Neural cell (in vitro differentiated cells): ENCODE measurements at regions not wholly inside any gene's neighbourhood (a gene's known extent, or its start where the extent isn't known, plus 50 kb on each side); places are given as distances from the start of the nearest gene placed in this dataset.

ENCODE experiments used
- EP300 ChIP-seq: fragments of 450-650 bp; conservative IDR thresholded peaks from 2 replicates; pipeline ENCODE4 v1.6.1; 2014; ENCODE audit warnings: antibody characterized with exemption, mild to moderate bottlenecking, moderate library complexity; ENCODE audit not compliant: poor library complexity, severe bottlenecking
- EZH2 ChIP-seq: fragments of 200-600, 300-800 bp; shearing (Covaris generic), sonication (generic); IDR thresholded peaks from 2 replicates; pipeline ENCODE4 v1.6.1; 2014; ENCODE audit warnings: antibody characterized with exemption, low read length, borderline replicate concordance, mild to moderate bottlenecking; ENCODE audit not compliant: insufficient read depth, poor library complexity, severe bottlenecking
- MXI1 ChIP-seq: fragments of 450-650 bp; conservative IDR thresholded peaks from 2 replicates; pipeline ENCODE4 v1.6.1; 2014; ENCODE audit warnings: antibody characterized with exemption, mild to moderate bottlenecking; ENCODE audit not compliant: poor library complexity, severe bottlenecking
- POLR2AphosphoS5 ChIP-seq: IDR thresholded peaks from 2 replicates; pipeline ENCODE4 v1.6.1; 2012
- REST ChIP-seq: IDR thresholded peaks from 2 replicates; pipeline ENCODE4 v1.6.1; 2012; ENCODE audit warnings: borderline replicate concordance
- TF ChIP-seq, protein P1 (sequence below): fragments of 450-650 bp; IDR thresholded peaks from 2 replicates; pipeline ENCODE4 v1.5.1; 2014; ENCODE audit warnings: antibody characterized with exemption, mild to moderate bottlenecking, moderate library complexity; ENCODE audit not compliant: poor library complexity, severe bottlenecking

GRCh38 chr2:151096235-151096634 is 165.4 kb downstream of the RBM43 start:
- TF ChIP-seq, protein P1, sequence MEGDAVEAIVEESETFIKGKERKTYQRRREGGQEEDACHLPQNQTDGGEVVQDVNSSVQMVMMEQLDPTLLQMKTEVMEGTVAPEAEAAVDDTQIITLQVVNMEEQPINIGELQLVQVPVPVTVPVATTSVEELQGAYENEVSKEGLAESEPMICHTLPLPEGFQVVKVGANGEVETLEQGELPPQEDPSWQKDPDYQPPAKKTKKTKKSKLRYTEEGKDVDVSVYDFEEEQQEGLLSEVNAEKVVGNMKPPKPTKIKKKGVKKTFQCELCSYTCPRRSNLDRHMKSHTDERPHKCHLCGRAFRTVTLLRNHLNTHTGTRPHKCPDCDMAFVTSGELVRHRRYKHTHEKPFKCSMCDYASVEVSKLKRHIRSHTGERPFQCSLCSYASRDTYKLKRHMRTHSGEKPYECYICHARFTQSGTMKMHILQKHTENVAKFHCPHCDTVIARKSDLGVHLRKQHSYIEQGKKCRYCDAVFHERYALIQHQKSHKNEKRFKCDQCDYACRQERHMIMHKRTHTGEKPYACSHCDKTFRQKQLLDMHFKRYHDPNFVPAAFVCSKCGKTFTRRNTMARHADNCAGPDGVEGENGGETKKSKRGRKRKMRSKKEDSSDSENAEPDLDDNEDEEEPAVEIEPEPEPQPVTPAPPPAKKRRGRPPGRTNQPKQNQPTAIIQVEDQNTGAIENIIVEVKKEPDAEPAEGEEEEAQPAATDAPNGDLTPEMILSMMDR = no peak
- TF ChIP-seq EZH2 (no peak), EP300 (no peak), POLR2AphosphoS5 (no peak), REST (no peak), MXI1 (no peak)
